Panc1 (cell line): ENCODE measurements at regions not wholly inside any gene's neighbourhood (a gene's known extent, or its start where the extent isn't known, plus 50 kb on each side); places are given as distances from the start of the nearest gene placed in this dataset.

Experiments
- ATAC-seq: fragments of 200-7000 bp; cut with Tn5 transposase; 2 replicates; pipeline ENCODE4 v1.9.1; 2020; ENCODE audit warnings: mild to moderate bottlenecking, moderate library complexity
- BruUV-seq: library from RNA; stranded (reverse); fragments of 400-500 nt; replicated peaks from 2 replicates; lab custom pipeline; 2021; lab: Mats Ljungman, UMichigan
- CTCF ChIA-PET: fragments of 300-600 bp; sonication (Branson Sonifier 250); formaldehyde crosslinking; loops from one replicate; lab custom pipeline; 2022; ENCODE audit warnings: antibody characterized with exemption; lab: Charles Lee
- POLR2A ChIA-PET: fragments of 300-600 bp; sonication (Branson Sonifier 250); formaldehyde crosslinking; loops from one replicate; lab custom pipeline; 2022; ENCODE audit warnings: antibody characterized with exemption; lab: Charles Lee
- DNase-seq: peaks from one replicate; pipeline ENCODE4 v3.0.0-alpha.2; 2010; ENCODE audit warnings: low read depth, low spot score
- H3K27ac ChIP-seq: 2 replicates; pipeline ENCODE4 v1.5.1; 2011; ENCODE audit warnings: mild to moderate bottlenecking, low read length, inconsistent platforms
- H3K27me3 ChIP-seq: fragments of 200-500 bp; sonication (Bioruptor generic); 2 replicates; pipeline ENCODE4 v1.6.0; 2014; ENCODE audit warnings: low read length, inconsistent platforms; ENCODE audit not compliant: control insufficient read depth, insufficient read depth
- H3K36me3 ChIP-seq: fragments of 200-500 bp; sonication (Bioruptor generic); 2 replicates; pipeline ENCODE4 v1.5.1; 2014; ENCODE audit warnings: inconsistent platforms, mild to moderate bottlenecking, low read length, moderate library complexity; ENCODE audit not compliant: control insufficient read depth, insufficient read depth
- H3K4me1 ChIP-seq: 2 replicates; pipeline ENCODE4 v1.5.1; 2011; ENCODE audit warnings: inconsistent platforms, mild to moderate bottlenecking, low read length, moderate library complexity; ENCODE audit not compliant: control insufficient read depth, insufficient read depth
- H3K4me3 ChIP-seq, 2 experiments: 2 replicates each; pipeline ENCODE4 v1.5.1; 2011 to 2012; ENCODE audit warnings: low read depth in 2 of 2, low read length in 2 of 2, mild to moderate bottlenecking in 2 of 2, inconsistent platforms in 1 of 2, moderate library complexity in 1 of 2
- H3K9me3 ChIP-seq: fragments of 200-500 bp; sonication (Bioruptor generic); 2 replicates; pipeline ENCODE4 v1.5.1; 2014; ENCODE audit warnings: low read depth, mild to moderate bottlenecking, inconsistent platforms, low read length, moderate library complexity; ENCODE audit not compliant: control insufficient read depth, insufficient read depth
- POLR2AphosphoS5 ChIP-seq: IDR thresholded peaks from 2 replicates; pipeline ENCODE4 v1.6.1; 2012; ENCODE audit warnings: mild to moderate bottlenecking, low read depth, low read length, moderate library complexity
- SIN3A ChIP-seq: IDR thresholded peaks from 2 replicates; pipeline ENCODE4 v1.6.1; 2012; ENCODE audit warnings: low read depth, mild to moderate bottlenecking, low read length, moderate library complexity, borderline replicate concordance; ENCODE audit not compliant: insufficient read depth
- TCF7L2 ChIP-seq: IDR thresholded peaks from 2 replicates; pipeline ENCODE4 v1.6.1; 2011; ENCODE audit warnings: mild to moderate bottlenecking, low read depth, low read length, inconsistent platforms
- in situ Hi-C: cut with HindIII; loops from 2 replicates; pipeline ENCODE4 v1.10.0; 2016; ENCODE audit warnings: low sequenced_read_pairs, low pct_unique_long_range_greater_than_20kb
- intact Hi-C: fragments of 100-400 bp; cut with micrococcal nuclease; formaldehyde crosslinking; loops from one replicate; pipeline ENCODE4 v1.10.0; 2022; ENCODE audit not compliant: unreplicated experiment
- TF ChIP-seq, protein P1 (sequence below): fragments of 450-650 bp; IDR thresholded peaks from 2 replicates; pipeline ENCODE4 v1.5.1; 2017; ENCODE audit warnings: mild to moderate bottlenecking
- TF ChIP-seq, protein P2 (sequence below), 2 experiments: IDR thresholded peaks; 2 replicates each; pipeline ENCODE4 v1.6.1; 2011 to 2012; ENCODE audit warnings: low read depth in 2 of 2, control low read depth in 1 of 2, low read length in 1 of 2, mild to moderate bottlenecking in 1 of 2, moderate library complexity in 1 of 2; ENCODE audit not compliant: insufficient read depth in 1 of 2

DNA sequence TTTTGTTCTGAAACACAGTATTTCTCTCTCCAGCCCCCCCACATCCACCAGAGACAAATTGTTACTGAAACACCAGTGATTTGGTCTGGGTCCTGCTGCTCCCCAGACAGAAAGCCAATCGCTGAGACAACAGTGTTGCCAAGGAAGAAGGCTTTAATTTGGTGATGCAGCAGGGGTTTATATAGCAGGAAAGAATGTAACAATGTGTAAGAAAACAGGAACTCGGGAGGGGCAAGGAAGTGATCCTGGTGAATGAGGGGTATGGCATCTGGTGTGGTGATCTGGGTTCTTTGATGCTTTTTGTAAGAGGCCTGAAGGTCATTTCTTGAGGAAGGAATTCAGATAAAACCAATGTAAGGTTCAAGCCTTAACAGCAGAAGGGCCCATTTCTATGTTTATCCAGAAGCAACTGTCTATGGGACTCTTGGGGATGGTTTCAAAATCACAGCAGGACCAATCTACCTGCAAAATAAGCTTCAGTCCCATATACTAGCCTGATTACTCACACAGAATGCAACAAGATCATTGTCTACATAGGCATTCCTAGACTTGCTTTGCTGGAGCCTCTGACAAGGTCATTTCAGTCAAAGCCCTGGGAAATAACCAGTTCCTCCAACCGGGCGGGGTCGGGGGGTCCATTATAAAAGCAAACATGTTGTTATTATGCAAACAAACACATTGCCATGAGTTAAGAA, 445.2 kb upstream of the ZFP42 start:
- BruUV-seq, result no TSS peak
- no peaks in the 10 kb centered on the region for H3K9me3 ChIP-seq
- no peaks in the 10 kb centered on the region for H3K4me1 ChIP-seq
- POLR2A ChIA-PET, result no interaction called here
- no peak for TF ChIP-seq SIN3A
- TF ChIP-seq, protein P1, sequence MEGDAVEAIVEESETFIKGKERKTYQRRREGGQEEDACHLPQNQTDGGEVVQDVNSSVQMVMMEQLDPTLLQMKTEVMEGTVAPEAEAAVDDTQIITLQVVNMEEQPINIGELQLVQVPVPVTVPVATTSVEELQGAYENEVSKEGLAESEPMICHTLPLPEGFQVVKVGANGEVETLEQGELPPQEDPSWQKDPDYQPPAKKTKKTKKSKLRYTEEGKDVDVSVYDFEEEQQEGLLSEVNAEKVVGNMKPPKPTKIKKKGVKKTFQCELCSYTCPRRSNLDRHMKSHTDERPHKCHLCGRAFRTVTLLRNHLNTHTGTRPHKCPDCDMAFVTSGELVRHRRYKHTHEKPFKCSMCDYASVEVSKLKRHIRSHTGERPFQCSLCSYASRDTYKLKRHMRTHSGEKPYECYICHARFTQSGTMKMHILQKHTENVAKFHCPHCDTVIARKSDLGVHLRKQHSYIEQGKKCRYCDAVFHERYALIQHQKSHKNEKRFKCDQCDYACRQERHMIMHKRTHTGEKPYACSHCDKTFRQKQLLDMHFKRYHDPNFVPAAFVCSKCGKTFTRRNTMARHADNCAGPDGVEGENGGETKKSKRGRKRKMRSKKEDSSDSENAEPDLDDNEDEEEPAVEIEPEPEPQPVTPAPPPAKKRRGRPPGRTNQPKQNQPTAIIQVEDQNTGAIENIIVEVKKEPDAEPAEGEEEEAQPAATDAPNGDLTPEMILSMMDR, result no peak
- TF ChIP-seq, protein P2, sequence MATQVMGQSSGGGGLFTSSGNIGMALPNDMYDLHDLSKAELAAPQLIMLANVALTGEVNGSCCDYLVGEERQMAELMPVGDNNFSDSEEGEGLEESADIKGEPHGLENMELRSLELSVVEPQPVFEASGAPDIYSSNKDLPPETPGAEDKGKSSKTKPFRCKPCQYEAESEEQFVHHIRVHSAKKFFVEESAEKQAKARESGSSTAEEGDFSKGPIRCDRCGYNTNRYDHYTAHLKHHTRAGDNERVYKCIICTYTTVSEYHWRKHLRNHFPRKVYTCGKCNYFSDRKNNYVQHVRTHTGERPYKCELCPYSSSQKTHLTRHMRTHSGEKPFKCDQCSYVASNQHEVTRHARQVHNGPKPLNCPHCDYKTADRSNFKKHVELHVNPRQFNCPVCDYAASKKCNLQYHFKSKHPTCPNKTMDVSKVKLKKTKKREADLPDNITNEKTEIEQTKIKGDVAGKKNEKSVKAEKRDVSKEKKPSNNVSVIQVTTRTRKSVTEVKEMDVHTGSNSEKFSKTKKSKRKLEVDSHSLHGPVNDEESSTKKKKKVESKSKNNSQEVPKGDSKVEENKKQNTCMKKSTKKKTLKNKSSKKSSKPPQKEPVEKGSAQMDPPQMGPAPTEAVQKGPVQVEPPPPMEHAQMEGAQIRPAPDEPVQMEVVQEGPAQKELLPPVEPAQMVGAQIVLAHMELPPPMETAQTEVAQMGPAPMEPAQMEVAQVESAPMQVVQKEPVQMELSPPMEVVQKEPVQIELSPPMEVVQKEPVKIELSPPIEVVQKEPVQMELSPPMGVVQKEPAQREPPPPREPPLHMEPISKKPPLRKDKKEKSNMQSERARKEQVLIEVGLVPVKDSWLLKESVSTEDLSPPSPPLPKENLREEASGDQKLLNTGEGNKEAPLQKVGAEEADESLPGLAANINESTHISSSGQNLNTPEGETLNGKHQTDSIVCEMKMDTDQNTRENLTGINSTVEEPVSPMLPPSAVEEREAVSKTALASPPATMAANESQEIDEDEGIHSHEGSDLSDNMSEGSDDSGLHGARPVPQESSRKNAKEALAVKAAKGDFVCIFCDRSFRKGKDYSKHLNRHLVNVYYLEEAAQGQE (IDR thresholded peaks at IDR 0.05; ENCODE audit: insufficient read depth in 1 of 2, low read depth in 2 of 2, low read length in 1 of 2), result no peak
- no peak for TF ChIP-seq POLR2AphosphoS5
- no peak for TF ChIP-seq TCF7L2
- in situ Hi-C loops (no loop called here), intact Hi-C loops (no loop called here)
- ATAC-seq (no peak), DNase-seq (no peak)
- CTCF ChIA-PET, result no interaction called here
- no peak overlapping the region for H3K4me3 ChIP-seq
- H3K36me3 ChIP-seq, result no peaks in the 10 kb centered on the region
- H3K27ac ChIP-seq, result no peak overlapping the region
- H3K27me3 ChIP-seq, result no peaks in the 10 kb centered on the region

DNA sequence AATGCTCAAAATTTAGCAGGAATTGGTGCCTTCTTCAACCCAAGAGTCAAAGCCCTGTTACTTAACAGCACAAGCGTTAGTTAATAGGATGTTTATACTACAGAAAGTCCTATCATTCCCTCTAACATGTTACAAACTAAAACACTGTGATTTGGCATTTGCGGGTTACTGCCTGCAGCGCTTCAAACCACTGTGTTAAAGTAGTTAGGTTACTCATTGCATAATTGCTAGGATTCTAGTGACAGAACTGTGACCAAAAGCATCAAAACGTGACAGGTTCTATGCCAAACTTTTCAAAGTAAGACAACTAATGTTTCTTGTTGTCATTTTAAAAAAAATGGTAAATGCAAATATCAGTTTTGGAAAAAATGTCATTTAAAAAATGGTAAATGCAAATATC, 442.8 kb upstream of the ZFP42 start:
- CTCF ChIA-PET, result no interaction called here
- no TSS peak for BruUV-seq
- no peaks in the 10 kb centered on the region for H3K4me1 ChIP-seq
- H3K9me3 ChIP-seq, result no peaks in the 10 kb centered on the region
- no peaks in the 10 kb centered on the region for H3K36me3 ChIP-seq
- in situ Hi-C loops, result no loop called here
- ATAC-seq (no peak), DNase-seq (no peak)
- no peak overlapping the region for H3K27ac ChIP-seq
- POLR2A ChIA-PET, result no interaction called here
- intact Hi-C loops, result no loop called here
- no peaks in the 10 kb centered on the region for H3K27me3 ChIP-seq
- H3K4me3 ChIP-seq, result no peak overlapping the region
- TF ChIP-seq SIN3A, result no peak
- TF ChIP-seq, protein P2 (IDR thresholded peaks at IDR 0.05; ENCODE audit: insufficient read depth in 1 of 2, low read depth in 2 of 2, low read length in 1 of 2), result no peak
- TF ChIP-seq, protein P1, result no peak
